Testis (tissue), 2 donors: ENCODE measurements at regions not wholly inside any gene's neighbourhood (a gene's known extent, or its start where the extent isn't known, plus 50 kb on each side); places are given as distances from the start of the nearest gene placed in this dataset.

Experiments used
- POLR2A ChIP-seq: fragments of 450-650 bp; IDR thresholded peaks from one replicate; pipeline ENCODE4 v1.6.1; 2017; ENCODE audit warnings: antibody characterized with exemption, mild to moderate bottlenecking, moderate library complexity
- TF ChIP-seq, protein P1 (sequence below), 3 experiments: fragments of 450-650 bp in 2 of 3; fragments of 200-600 bp in 1 of 3; sonication (generic) in 1 of 3; IDR thresholded peaks; one replicate each; pipeline ENCODE4 v1.5.1; 2016 to 2019; ENCODE audit warnings: antibody characterized with exemption in 3 of 3, mild to moderate bottlenecking in 2 of 3, moderate library complexity in 1 of 3

DNA sequence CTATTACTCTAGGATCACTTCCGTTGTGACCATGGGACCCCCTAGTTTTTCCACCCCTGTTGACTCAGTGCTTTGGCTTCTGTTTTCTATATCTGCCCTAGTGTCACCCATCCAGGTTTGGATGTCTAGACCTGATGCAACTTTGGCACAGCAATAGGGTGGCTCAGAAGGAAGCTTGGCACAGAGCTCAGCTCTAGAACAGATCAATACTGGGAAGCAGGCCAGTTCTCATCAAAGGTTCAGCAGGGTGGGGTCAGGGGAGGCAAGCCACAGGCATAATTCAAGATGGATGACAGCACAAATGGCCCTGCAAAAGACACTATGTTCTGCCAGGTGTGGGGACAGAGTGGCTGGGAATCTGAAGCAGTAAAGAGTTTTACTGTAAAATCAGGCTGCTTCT is 74.2 kb upstream of the EGFL6 start:
- TF ChIP-seq, protein P1, sequence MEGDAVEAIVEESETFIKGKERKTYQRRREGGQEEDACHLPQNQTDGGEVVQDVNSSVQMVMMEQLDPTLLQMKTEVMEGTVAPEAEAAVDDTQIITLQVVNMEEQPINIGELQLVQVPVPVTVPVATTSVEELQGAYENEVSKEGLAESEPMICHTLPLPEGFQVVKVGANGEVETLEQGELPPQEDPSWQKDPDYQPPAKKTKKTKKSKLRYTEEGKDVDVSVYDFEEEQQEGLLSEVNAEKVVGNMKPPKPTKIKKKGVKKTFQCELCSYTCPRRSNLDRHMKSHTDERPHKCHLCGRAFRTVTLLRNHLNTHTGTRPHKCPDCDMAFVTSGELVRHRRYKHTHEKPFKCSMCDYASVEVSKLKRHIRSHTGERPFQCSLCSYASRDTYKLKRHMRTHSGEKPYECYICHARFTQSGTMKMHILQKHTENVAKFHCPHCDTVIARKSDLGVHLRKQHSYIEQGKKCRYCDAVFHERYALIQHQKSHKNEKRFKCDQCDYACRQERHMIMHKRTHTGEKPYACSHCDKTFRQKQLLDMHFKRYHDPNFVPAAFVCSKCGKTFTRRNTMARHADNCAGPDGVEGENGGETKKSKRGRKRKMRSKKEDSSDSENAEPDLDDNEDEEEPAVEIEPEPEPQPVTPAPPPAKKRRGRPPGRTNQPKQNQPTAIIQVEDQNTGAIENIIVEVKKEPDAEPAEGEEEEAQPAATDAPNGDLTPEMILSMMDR (IDR thresholded peaks at IDR 0.05): no peak
- no peak for TF ChIP-seq POLR2A
